ENCODE measurements at regions not wholly inside any gene's neighbourhood (a gene's known extent, or its start where the extent isn't known, plus 50 kb on each side); places are given as distances from the start of the nearest gene placed in this dataset.

DNA sequence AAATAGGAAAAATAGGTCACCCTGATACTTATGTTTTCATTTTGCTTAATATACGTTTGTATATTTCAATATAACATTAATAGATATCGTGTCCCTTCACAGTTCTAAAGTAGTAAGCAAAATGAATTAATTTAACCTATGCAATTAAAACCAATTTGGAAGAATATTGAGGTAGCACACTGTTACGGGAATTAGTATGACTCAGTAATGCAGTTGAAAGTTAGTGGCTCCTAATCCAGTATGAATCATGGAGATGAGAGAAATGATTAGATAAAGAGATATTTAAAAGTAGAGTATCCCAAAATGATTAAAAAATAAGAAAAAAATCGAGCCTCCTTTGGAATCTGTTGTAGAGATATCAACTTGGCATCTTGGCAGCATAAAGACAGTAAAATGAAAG is 177.0 kb upstream of the SLITRK6 start:
- TF ChIP-seq, protein P1, sequence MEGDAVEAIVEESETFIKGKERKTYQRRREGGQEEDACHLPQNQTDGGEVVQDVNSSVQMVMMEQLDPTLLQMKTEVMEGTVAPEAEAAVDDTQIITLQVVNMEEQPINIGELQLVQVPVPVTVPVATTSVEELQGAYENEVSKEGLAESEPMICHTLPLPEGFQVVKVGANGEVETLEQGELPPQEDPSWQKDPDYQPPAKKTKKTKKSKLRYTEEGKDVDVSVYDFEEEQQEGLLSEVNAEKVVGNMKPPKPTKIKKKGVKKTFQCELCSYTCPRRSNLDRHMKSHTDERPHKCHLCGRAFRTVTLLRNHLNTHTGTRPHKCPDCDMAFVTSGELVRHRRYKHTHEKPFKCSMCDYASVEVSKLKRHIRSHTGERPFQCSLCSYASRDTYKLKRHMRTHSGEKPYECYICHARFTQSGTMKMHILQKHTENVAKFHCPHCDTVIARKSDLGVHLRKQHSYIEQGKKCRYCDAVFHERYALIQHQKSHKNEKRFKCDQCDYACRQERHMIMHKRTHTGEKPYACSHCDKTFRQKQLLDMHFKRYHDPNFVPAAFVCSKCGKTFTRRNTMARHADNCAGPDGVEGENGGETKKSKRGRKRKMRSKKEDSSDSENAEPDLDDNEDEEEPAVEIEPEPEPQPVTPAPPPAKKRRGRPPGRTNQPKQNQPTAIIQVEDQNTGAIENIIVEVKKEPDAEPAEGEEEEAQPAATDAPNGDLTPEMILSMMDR (IDR thresholded peaks at IDR 0.05 in 2 of 3, conservative IDR thresholded peaks at IDR 0.05 in 1 of 3; ENCODE audit: borderline replicate concordance in 1 of 3, insufficient read depth in 1 of 3, low read depth in 2 of 3, low read length in 2 of 3): no peak
- TF ChIP-seq, protein P2, sequence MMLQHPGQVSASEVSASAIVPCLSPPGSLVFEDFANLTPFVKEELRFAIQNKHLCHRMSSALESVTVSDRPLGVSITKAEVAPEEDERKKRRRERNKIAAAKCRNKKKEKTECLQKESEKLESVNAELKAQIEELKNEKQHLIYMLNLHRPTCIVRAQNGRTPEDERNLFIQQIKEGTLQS (IDR thresholded peaks at IDR 0.05): no peak
- TF ChIP-seq POLR2AphosphoS5 (IDR thresholded peaks at IDR 0.05; ENCODE audit: low read depth, low read length) (no peak), ZNF274 (IDR thresholded peaks at IDR 0.05; ENCODE audit: low read depth, low read length) (no peak), POLR2A (IDR thresholded peaks at IDR 0.05; ENCODE audit: borderline replicate concordance, extremely low read depth, insufficient read depth, insufficient read length) (no peak)
- TF ChIP-seq, protein P3, sequence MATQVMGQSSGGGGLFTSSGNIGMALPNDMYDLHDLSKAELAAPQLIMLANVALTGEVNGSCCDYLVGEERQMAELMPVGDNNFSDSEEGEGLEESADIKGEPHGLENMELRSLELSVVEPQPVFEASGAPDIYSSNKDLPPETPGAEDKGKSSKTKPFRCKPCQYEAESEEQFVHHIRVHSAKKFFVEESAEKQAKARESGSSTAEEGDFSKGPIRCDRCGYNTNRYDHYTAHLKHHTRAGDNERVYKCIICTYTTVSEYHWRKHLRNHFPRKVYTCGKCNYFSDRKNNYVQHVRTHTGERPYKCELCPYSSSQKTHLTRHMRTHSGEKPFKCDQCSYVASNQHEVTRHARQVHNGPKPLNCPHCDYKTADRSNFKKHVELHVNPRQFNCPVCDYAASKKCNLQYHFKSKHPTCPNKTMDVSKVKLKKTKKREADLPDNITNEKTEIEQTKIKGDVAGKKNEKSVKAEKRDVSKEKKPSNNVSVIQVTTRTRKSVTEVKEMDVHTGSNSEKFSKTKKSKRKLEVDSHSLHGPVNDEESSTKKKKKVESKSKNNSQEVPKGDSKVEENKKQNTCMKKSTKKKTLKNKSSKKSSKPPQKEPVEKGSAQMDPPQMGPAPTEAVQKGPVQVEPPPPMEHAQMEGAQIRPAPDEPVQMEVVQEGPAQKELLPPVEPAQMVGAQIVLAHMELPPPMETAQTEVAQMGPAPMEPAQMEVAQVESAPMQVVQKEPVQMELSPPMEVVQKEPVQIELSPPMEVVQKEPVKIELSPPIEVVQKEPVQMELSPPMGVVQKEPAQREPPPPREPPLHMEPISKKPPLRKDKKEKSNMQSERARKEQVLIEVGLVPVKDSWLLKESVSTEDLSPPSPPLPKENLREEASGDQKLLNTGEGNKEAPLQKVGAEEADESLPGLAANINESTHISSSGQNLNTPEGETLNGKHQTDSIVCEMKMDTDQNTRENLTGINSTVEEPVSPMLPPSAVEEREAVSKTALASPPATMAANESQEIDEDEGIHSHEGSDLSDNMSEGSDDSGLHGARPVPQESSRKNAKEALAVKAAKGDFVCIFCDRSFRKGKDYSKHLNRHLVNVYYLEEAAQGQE (IDR thresholded peaks at IDR 0.05; ENCODE audit: low read depth): no peak

Measured in HCT116 (cell line).